Smooth muscle cell (in vitro differentiated cells): ENCODE measurements at regions not wholly inside any gene's neighbourhood (a gene's known extent, or its start where the extent isn't known, plus 50 kb on each side); places are given as distances from the start of the nearest gene placed in this dataset.
"Not testable (repeated sequence)": the region's sequence is repeated elsewhere in the genome, so short reads cannot be mapped to it uniquely, and the experiment has no call there.

Source experiments
- DNase-seq: peaks from one replicate; lab custom pipeline; 2025; ENCODE audit not compliant: unreplicated experiment; lab: John Stamatoyannopoulos, UW
- H2AFZ ChIP-seq: fragments of 200-600 bp; sonication (generic); 2 replicates; pipeline ENCODE4 v1.6.0; 2016; ENCODE audit warnings: antibody characterized with exemption, low read depth, mild to moderate bottlenecking
- H3F3A ChIP-seq: fragments of 200-600 bp; sonication (generic); 2 replicates; pipeline ENCODE4 v1.6.0; 2017; ENCODE audit warnings: antibody characterized with exemption, low read depth
- H3K27ac ChIP-seq: fragments of 200-600 bp; sonication (generic); 2 replicates; pipeline ENCODE4 v1.5.1; 2016; ENCODE audit warnings: low read depth, mild to moderate bottlenecking
- H3K27me3 ChIP-seq: fragments of 200-600 bp; sonication (generic); 2 replicates; pipeline ENCODE4 v1.6.1; 2016; ENCODE audit warnings: low read depth, mild to moderate bottlenecking
- H3K36me3 ChIP-seq: fragments of 200-600 bp; sonication (generic); 2 replicates; pipeline ENCODE4 v1.5.1; 2016; ENCODE audit warnings: low read depth
- H3K4me1 ChIP-seq: fragments of 200-600 bp; sonication (generic); 2 replicates; pipeline ENCODE4 v1.5.1; 2016; ENCODE audit warnings: low read depth
- H3K4me2 ChIP-seq: fragments of 200-600 bp; sonication (generic); 2 replicates; pipeline ENCODE4 v1.6.0; 2016; ENCODE audit warnings: mild to moderate bottlenecking
- H3K4me3 ChIP-seq: fragments of 200-600 bp; sonication (generic); 2 replicates; pipeline ENCODE4 v1.5.1; 2016; ENCODE audit warnings: mild to moderate bottlenecking
- H3K79me2 ChIP-seq: fragments of 200-600 bp; sonication (generic); 2 replicates; pipeline ENCODE4 v1.6.0; 2016; ENCODE audit warnings: low read depth, mild to moderate bottlenecking
- H3K9ac ChIP-seq: fragments of 200-600 bp; sonication (generic); 2 replicates; pipeline ENCODE4 v1.6.0; 2016; ENCODE audit warnings: low read depth
- H3K9me3 ChIP-seq: fragments of 200-600 bp; sonication (generic); replicated peaks from 2 replicates; pipeline ENCODE4 v1.5.1; 2016; ENCODE audit warnings: low read depth
- H4K20me1 ChIP-seq: fragments of 200-600 bp; sonication (generic); 2 replicates; pipeline ENCODE4 v1.6.0; 2016; ENCODE audit warnings: low read depth
- CTCF ChIP-seq: fragments of 200-600 bp; sonication (generic); IDR thresholded peaks from 2 replicates; pipeline ENCODE4 v1.5.1; 2017; ENCODE audit warnings: borderline replicate concordance, mild to moderate bottlenecking, antibody characterized with exemption; ENCODE audit not compliant: insufficient read depth, poor library complexity, severe bottlenecking
- WGBS: methylation state at CpG from one replicate; pipeline ENCODE4 v1.1.7; 2016; ENCODE audit warnings: low lambda C conversion rate; 5-methylcytosine and 5-hydroxymethylcytosine counted together

GRCh38 chr3:78260388-78260787, 1220.5 kb downstream of the ROBO2 start:
- H3K36me3 ChIP-seq: no peaks in the 10 kb centered on the region
- H3K9ac ChIP-seq: no peak overlapping the region
- TF ChIP-seq CTCF: no peak
- H3F3A ChIP-seq: peaks cover 12% of the 10 kb centered on the region
- H3K79me2 ChIP-seq: no peaks in the 10 kb centered on the region
- peaks cover 36% of the 10 kb centered on the region for H3K4me1 ChIP-seq
- peaks cover 5% of the 10 kb centered on the region for H3K9me3 ChIP-seq
- 86% methylated on average over 1 of the region's 1 CpG for WGBS
- H4K20me1 ChIP-seq: no peaks in the 10 kb centered on the region
- H3K27ac ChIP-seq: peak overlapping the region; percentile 88
- no peak overlapping the region for H2AFZ ChIP-seq
- H3K27me3 ChIP-seq: no peaks in the 10 kb centered on the region
- DNase-seq: no peak
- H3K4me3 ChIP-seq: no peak overlapping the region
- H3K4me2 ChIP-seq: no peak overlapping the region

- DNase-seq, H3K9ac ChIP-seq, H3K27me3 ChIP-seq, H4K20me1 ChIP-seq, H3F3A ChIP-seq, H3K4me2 ChIP-seq, H2AFZ ChIP-seq, H3K36me3 ChIP-seq, H3K27ac ChIP-seq, H3K4me1 ChIP-seq, H3K79me2 ChIP-seq, H3K4me3 ChIP-seq: not testable (repeated sequence)
- peaks cover 21% of the 10 kb centered on the region for H3K9me3 ChIP-seq
- 66% methylated on average over 3 of the region's 3 CpGs for WGBS
Observed at GRCh38 chr3:78266550-78266949, 1226.7 kb downstream of the ROBO2 start.

GRCh38 chr3:78267235-78267634, 1227.3 kb downstream of the ROBO2 start:
- H3K4me1 ChIP-seq: no peaks in the 10 kb centered on the region
- TF ChIP-seq CTCF: no peak

GRCh38 chr3:78268087-78268486, 1228.2 kb downstream of the ROBO2 start:
- Histone ChIP-seq H3K4me1 (no peaks in the 10 kb centered on the region), H3K9me3 (peaks cover 21% of the 10 kb centered on the region), H3K36me3 (no peaks in the 10 kb centered on the region), H3K4me2 (no peak overlapping the region), H3K79me2 (no peaks in the 10 kb centered on the region), H3F3A (no peaks in the 10 kb centered on the region), H3K4me3 (no peak overlapping the region), H2AFZ (no peak overlapping the region), H4K20me1 (no peaks in the 10 kb centered on the region), H3K27me3 (no peaks in the 10 kb centered on the region), H3K27ac (no peak overlapping the region), H3K9ac (no peak overlapping the region)
- 83% methylated on average over 2 of the region's 2 CpGs for WGBS
- no peak for TF ChIP-seq CTCF
- DNase-seq: no peak

More at GRCh38 chr3:78267235-78267634, 1227.3 kb downstream of the ROBO2 start:
- H3K27ac ChIP-seq: no peak overlapping the region
- H3K9me3 ChIP-seq: peaks cover 21% of the 10 kb centered on the region
- H3K4me3 ChIP-seq: no peak overlapping the region
- no peaks in the 10 kb centered on the region for H3K79me2 ChIP-seq
- H3F3A ChIP-seq: no peaks in the 10 kb centered on the region
- H3K36me3 ChIP-seq: no peaks in the 10 kb centered on the region
- no peak for DNase-seq
- H3K9ac ChIP-seq: no peak overlapping the region
- no peak overlapping the region for H3K4me2 ChIP-seq
- H3K27me3 ChIP-seq: no peaks in the 10 kb centered on the region
- H2AFZ ChIP-seq: no peak overlapping the region
- H4K20me1 ChIP-seq: no peaks in the 10 kb centered on the region
